ENCODE measurements at regions not wholly inside any gene's neighbourhood (a gene's known extent, or its start where the extent isn't known, plus 50 kb on each side); places are given as distances from the start of the nearest gene placed in this dataset.

DNA sequence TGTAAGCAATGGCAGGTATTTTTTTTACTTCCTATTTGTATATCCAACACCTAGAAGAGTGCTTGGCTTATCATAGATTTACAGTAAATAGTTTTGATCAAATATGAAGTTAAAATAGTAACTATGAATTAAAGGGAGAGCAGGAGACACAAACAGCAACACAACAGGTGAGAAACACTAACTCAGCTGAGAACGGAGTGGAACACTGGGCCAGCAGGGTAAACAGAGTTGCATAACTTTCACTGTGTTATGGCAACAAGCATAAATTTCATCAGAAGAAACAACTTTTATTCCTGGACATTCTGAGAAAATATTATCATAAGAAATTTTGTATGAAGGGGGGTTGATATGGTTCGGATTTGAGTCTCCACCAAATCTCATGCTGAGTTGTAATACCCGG is 52.2 kb upstream of the SMIM30 start:
- Mint-ChIP-seq H3K27me3 (ENCODE audit: low read depth) (no peaks in the 10 kb centered on the region; the same call in 1 of the 2 replicates), H3K27ac (no peak overlapping the region), H3K4me3 (no peak overlapping the region), H3K36me3 (no peaks in the 10 kb centered on the region), H3K4me1 (peaks cover 9% of the 10 kb centered on the region), H3K9me3 (peaks cover 8% of the 10 kb centered on the region; the same call in 1 of the 2 replicates)
- DNase-seq (ENCODE audit: low spot score), result no peak
- ATAC-seq, result no peak
- CTCF ChIA-PET, result no interaction called here
- POLR2A ChIA-PET, result no interaction called here
- no peak for TF ChIP-seq ZBTB21 (CRISPR knock-in tag; IDR thresholded peaks at IDR 0.05; ENCODE audit: borderline replicate concordance)
- TF ChIP-seq, protein P1, sequence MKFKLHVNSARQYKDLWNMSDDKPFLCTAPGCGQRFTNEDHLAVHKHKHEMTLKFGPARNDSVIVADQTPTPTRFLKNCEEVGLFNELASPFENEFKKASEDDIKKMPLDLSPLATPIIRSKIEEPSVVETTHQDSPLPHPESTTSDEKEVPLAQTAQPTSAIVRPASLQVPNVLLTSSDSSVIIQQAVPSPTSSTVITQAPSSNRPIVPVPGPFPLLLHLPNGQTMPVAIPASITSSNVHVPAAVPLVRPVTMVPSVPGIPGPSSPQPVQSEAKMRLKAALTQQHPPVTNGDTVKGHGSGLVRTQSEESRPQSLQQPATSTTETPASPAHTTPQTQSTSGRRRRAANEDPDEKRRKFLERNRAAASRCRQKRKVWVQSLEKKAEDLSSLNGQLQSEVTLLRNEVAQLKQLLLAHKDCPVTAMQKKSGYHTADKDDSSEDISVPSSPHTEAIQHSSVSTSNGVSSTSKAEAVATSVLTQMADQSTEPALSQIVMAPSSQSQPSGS (CRISPR knock-in tag; IDR thresholded peaks at IDR 0.05; ENCODE audit: borderline replicate concordance, low read depth), result no peak
- TF ChIP-seq, protein P2, sequence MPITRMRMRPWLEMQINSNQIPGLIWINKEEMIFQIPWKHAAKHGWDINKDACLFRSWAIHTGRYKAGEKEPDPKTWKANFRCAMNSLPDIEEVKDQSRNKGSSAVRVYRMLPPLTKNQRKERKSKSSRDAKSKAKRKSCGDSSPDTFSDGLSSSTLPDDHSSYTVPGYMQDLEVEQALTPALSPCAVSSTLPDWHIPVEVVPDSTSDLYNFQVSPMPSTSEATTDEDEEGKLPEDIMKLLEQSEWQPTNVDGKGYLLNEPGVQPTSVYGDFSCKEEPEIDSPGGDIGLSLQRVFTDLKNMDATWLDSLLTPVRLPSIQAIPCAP (CRISPR knock-in tag; IDR thresholded peaks at IDR 0.05), result no peak
- no peak for TF ChIP-seq NFE2L1 (CRISPR knock-in tag; IDR thresholded peaks at IDR 0.05)
- no peak for TF ChIP-seq PRRX2 (CRISPR knock-in tag; IDR thresholded peaks at IDR 0.05)
- TF ChIP-seq, protein P3, sequence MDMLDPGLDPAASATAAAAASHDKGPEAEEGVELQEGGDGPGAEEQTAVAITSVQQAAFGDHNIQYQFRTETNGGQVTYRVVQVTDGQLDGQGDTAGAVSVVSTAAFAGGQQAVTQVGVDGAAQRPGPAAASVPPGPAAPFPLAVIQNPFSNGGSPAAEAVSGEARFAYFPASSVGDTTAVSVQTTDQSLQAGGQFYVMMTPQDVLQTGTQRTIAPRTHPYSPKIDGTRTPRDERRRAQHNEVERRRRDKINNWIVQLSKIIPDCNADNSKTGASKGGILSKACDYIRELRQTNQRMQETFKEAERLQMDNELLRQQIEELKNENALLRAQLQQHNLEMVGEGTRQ (CRISPR knock-in tag; IDR thresholded peaks at IDR 0.05), result no peak
- TF ChIP-seq GRHL2 (CRISPR knock-in tag; IDR thresholded peaks at IDR 0.05; ENCODE audit: insufficient replicate concordance, severe bottlenecking), result no peak
- TF ChIP-seq, protein P4, sequence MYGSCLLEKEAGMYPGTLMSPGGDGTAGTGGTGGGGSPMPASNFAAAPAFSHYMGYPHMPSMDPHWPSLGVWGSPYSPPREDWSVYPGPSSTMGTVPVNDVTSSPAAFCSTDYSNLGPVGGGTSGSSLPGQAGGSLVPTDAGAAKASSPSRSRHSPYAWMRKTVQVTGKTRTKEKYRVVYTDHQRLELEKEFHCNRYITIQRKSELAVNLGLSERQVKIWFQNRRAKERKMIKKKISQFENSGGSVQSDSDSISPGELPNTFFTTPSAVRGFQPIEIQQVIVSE (CRISPR knock-in tag; IDR thresholded peaks at IDR 0.05; ENCODE audit: borderline replicate concordance), result no peak
- TF ChIP-seq, protein P5, sequence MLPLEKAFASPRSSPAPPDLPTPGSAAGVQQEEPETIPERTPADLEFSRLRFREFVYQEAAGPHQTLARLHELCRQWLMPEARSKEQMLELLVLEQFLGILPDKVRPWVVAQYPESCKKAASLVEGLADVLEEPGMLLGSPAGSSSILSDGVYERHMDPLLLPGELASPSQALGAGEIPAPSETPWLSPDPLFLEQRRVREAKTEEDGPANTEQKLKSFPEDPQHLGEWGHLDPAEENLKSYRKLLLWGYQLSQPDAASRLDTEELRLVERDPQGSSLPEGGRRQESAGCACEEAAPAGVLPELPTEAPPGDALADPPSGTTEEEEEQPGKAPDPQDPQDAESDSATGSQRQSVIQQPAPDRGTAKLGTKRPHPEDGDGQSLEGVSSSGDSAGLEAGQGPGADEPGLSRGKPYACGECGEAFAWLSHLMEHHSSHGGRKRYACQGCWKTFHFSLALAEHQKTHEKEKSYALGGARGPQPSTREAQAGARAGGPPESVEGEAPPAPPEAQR (CRISPR knock-in tag; IDR thresholded peaks at IDR 0.05), result no peak
- TF ChIP-seq GTF2I (CRISPR knock-in tag; conservative IDR thresholded peaks at IDR 0.05), result no peak
- TF ChIP-seq, protein P6, sequence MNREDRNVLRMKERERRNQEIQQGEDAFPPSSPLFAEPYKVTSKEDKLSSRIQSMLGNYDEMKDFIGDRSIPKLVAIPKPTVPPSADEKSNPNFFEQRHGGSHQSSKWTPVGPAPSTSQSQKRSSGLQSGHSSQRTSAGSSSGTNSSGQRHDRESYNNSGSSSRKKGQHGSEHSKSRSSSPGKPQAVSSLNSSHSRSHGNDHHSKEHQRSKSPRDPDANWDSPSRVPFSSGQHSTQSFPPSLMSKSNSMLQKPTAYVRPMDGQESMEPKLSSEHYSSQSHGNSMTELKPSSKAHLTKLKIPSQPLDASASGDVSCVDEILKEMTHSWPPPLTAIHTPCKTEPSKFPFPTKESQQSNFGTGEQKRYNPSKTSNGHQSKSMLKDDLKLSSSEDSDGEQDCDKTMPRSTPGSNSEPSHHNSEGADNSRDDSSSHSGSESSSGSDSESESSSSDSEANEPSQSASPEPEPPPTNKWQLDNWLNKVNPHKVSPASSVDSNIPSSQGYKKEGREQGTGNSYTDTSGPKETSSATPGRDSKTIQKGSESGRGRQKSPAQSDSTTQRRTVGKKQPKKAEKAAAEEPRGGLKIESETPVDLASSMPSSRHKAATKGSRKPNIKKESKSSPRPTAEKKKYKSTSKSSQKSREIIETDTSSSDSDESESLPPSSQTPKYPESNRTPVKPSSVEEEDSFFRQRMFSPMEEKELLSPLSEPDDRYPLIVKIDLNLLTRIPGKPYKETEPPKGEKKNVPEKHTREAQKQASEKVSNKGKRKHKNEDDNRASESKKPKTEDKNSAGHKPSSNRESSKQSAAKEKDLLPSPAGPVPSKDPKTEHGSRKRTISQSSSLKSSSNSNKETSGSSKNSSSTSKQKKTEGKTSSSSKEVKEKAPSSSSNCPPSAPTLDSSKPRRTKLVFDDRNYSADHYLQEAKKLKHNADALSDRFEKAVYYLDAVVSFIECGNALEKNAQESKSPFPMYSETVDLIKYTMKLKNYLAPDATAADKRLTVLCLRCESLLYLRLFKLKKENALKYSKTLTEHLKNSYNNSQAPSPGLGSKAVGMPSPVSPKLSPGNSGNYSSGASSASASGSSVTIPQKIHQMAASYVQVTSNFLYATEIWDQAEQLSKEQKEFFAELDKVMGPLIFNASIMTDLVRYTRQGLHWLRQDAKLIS (CRISPR knock-in tag; IDR thresholded peaks at IDR 0.05; ENCODE audit: borderline replicate concordance), result no peak
- TF ChIP-seq HMGA2 (CRISPR knock-in tag; IDR thresholded peaks at IDR 0.05), result no peak
- TF ChIP-seq ZNF219 (CRISPR knock-in tag; IDR thresholded peaks at IDR 0.05; ENCODE audit: borderline replicate concordance), result no peak
- TF ChIP-seq, protein P7, sequence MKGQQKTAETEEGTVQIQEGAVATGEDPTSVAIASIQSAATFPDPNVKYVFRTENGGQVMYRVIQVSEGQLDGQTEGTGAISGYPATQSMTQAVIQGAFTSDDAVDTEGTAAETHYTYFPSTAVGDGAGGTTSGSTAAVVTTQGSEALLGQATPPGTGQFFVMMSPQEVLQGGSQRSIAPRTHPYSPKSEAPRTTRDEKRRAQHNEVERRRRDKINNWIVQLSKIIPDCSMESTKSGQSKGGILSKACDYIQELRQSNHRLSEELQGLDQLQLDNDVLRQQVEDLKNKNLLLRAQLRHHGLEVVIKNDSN (CRISPR knock-in tag; IDR thresholded peaks at IDR 0.05), result no peak

All from WTC11 (cell line).